Stimulated activated CD4-positive, alpha-beta T cell treated with anti-CD3 and anti-CD28 coated beads, TNF-alpha, amount 100 ng/mL, for 4 hours (primary cell): ENCODE measurements at regions not wholly inside any gene's neighbourhood (a gene's known extent, or its start where the extent isn't known, plus 50 kb on each side); places are given as distances from the start of the nearest gene placed in this dataset.

Experiments
- DNase-seq, 3 experiments: peaks; one replicate each; pipeline ENCODE4 v3.0.0-alpha.2; 2020; ENCODE audit warnings: low read depth in 3 of 3

DNA sequence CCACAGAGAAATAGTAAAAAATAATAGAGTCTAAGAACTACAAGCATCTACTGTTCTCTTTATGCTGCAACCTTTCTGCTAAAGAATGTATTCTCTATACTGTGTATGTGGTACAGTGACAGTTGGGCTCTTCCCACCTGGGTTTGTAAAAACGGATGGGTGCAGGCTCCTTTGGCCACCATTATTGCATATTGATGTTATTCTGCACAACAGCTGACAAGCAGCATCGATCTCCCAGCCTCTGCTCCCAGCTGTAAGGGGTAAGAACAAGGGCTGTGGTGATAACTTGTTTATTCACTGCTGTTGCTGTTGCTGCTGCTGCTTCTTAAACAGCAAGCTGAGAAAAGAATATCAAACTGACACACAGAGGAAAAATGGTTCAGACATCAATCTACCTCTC lies 56.1 kb downstream of the KCNRG start:
- no peak for DNase-seq

DNA sequence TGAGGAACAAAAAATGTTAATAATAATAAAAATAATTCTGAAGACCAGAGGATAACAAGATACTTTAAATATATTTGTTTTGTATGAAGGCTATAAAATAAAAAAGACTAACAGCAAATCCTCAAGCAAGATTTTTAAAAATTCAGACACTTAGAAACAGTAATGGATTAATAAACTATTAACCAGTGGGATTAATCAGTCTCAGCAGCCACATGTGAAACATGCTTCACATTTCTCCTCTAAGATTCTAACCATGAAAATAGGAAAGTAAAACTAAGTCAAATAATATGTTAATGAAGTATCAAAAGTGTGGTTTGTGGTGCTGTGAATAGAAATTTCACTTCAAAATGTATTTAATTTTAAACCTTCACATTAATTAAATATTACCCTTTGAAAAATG lies 57.4 kb downstream of the KCNRG start:
- DNase-seq: no peak

DNA sequence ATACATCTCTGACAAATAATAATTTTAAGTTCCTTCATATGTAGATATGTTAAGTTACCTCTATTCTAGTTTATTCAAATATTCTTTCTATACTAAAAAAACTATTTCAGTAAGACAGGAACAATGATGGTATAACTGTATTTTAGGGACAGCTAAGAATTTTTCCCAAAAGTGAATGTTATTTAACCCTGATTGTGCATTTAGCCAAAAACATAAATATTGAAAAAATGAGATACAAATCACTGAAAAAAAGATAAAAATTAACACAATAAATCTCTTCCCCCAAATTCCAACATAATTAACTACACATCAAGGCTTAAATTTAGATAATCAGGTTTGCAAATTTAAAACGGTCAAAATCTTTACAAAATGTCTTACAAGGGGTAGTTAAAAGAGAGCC lies 58.1 kb downstream of the KCNRG start:
- DNase-seq: no peak

DNA sequence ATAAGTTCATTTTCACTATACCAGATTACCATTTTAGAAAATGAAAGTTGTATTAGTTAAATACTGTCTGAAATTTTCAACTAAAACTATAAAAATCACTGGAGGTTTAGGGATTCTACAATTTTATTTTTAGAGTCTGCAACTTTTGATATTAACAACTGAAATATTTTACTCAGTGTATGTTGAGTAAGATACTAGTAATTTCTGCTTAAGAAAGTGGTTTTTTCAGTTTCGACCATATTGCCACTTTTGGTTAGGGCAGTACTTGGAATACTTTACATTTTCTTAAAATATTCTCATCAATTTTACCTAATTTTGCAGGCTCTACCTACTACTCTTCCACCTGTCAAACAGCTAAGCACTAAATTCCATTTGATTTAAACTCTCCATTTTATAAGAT lies 59.6 kb downstream of the KCNRG start:
- no peak for DNase-seq

DNA sequence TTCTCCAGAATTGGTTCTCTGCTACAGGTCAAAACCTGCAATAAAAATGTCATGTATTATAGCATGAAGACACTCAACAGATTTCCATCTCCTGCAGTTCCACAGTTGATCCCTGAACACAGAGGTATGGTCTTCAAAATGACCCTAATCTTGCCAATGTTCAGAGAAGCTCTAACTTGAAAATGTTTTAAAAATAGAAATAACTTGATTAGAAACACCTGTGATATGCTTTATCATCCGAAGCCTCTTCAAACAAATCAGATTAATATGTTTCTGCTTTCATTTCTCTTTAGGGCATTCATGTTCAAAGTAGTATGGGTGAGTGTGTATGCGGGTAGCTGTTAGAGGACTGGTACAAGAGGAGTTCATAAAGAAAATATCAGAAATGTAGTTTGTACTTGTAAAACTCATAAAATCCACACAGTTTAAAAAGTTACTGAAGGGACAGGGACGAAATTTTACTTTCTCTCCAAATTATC lies 60.4 kb downstream of the KCNRG start:
- DNase-seq: no peak

DNA sequence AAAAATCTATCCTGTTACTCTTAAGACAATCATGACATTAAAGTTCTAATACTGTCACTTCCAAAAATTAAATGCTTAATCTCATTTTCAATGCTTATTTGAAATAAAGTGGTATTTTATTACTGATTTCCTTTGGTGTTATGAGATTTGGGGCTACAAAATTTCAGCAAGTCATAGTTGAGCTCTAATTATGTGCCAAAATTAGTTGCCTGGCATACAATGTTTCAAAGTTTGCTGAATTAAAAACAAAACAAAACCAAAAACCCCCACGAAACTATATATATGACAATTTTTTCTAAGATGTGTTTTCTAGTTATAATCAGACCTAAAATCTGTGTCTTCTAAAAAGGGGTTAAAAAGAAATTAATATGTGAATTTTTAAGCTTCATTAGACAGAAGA lies 62.2 kb downstream of the KCNRG start:
- DNase-seq: no peak

DNA sequence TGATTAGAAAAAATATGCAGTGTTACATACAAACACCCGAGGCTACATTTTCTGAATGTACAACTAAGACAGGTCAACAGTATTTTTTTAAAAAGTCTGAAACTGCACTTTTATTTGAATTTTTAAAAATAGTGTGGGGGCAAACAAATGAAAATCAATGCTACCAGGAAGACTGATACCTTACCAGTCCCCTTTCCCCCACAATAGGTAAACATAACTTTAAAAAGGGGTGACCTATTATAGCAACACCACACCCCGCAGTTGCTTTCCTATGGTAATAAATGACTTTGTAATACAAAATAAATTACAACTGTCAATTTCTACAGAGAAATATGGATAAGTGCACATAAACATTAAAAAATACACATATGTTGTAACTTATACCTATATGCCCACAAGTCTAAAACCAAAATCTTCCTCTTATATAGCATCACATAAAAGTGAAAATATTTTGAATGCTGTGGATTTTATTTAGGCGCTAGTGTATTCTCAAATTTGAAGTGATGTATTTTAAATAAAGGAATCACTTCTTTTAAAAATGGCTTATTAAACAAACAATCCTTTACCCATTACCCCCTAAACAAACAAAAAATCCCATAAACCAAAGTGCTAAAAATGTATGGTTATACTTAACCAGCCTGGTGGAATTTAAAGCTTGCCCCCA lies 63.1 kb downstream of the KCNRG start:
- DNase-seq: no peak

DNA sequence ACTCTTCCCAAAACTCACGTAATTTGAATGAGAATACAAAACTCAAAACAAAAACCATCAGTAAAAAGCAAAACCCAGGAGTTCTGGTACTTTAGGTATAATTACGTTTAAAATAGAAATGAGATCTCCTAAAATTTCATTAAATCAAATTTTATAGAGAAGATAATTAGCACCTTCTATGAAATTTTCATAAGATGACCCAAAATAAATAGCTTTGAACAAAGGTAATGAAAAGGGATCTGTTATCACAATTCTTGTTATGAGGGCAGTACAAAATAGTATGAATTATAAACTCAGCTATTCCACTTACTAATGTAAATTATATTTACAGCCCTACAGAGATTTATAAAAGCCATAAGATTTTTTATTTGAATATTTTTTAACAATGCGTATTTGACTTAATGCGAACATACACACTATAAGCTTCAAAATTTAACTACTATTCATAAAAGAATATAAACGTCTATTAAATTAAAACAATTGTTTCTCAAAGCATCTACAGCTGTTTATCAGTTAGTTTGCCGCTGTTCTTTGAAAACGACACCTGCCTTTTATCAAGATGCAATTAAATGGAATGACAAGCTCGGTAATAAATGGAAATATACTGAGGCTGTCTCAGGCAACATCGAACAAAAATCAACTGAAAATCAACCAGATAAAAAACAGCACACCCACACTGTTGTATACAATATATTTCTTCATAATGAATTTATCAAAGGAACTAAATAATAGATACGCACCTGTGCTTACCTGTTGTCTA lies 63.8 kb downstream of the KCNRG start:
- no peak for DNase-seq

DNA sequence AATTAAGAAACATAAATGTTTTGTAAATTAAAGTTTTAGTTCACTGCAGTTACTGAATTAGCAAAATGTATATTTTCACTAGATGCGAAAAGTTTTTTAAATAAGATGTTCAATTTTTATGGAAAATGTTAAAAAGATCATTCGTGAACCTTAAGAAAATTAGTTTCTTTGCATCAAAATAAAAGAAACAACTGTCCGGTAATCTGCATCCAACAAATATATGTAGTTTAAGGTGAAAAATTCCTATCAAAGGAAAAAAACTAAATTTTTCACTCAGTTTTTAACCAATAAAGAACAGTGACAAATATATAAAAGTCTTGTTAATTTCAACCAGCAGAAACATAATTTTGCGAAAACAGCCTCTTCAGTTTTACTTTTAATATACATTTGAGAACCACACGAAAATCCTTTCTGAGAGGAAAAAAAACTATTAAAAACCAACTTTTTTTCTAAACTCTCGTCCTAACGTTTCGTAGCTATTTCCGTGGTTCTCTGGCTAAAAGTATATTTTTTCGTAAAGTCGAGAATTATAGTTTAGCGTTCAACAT lies 64.5 kb downstream of the KCNRG start:
- no peak for DNase-seq

DNA sequence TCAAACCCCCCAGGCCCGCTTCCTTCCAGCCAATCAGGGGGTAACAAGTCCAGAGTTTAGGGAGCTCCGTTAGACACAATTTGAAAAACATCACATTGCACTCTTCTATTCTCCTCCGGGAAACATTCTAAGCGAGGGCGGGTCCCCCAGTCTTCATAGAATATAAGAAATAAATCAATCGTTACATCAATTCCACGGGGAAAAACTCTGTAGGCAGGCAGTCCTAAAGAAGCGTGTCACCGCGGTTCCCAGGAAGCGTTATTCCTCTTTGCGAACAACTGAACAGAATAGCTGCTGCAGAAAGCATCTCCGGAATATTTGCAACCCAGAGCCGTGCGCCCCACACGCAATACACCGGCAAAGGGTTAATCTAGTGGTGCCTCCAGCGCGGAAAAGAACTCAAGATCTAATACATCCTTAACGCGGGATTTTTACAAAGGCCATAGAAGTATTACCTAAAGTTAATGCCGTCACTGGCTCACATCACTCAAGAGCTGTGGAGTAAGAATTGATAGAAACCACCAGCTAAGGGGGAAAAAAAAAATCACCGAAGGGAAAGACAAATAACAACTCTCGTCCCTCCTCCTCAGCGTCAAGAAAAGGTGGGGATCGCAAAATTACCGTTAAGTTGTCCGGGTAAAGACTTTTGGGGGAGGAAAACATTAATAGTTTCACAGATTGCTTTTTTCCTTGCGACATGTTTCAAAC lies 65.1 kb downstream of the KCNRG start:
- DNase-seq: no peak

DNA sequence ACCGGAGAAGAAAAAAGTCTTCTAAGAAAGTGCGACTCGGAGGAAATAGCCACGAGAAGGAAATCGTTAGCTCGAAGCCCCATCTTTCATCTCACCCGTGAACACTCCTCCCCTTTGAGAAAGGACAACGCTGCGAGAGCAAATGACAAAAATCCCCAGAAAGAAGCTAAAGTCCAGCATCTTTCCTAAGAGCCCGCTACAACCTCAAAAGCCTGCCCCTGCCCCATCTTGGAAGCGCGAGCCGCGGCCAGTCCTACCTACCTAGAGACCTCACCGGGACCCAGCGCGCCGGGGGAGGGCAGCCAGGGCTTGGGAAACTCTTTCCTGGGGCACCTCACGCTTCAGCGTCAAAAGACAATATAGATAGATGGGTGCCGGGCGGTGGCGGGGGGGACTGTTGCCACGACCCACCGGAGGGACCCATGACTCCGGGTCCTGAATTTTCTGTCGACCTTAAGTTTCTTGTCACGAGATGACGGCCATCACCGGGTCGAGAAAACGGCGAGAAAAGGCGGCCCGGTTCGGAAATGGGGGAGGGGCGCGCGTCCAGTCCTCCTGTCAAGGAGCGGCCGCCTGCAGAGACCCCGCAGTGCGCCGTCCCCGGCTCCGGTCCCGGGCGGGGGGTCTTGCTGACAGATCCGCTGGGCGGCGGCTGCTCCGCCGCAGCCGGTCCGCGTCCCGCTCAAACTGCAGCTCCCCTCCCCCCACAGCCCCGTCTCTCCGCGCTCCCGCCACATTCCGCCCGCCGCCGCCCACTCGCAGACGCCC lies 65.9 kb downstream of the KCNRG start:
- peak in 2 of 3 experiments; percentile 14 to 35 for DNase-seq

DNA sequence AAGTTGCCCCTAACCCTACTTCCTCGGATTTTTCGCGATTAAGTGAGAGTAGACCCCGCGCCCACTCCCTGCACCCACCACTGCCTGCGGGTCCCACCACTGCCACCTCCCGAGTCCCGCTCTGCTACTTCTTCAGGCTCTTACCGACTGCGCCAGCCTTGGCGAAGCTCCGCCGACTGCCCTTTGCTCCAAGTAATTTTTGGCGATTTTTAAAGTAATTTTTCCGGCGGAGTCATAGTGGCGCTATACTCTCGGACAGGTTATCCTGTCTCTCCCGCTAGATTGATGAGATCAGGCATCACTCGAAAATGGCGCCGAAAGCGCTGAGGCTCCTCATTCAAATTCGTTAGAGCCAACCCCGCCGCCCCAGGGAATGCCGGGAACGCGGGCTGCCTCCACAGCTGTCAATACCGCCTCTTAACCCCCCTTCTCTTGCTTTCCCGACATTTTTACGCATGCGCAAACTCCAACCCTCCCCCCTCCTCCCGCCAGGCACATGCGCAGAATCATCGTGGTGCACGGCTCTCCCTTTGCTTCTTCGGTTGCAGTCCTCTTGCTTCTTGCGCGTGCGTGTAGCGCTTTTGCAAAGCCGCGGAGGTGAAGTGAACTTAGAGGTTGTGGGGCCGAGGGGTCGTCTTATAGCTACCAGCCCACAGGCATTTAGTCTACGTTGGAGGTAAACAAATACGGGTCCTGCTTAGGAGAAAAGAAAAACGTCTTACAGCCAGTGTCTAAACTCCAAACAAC lies 66.6 kb downstream of the KCNRG start:
- DNase-seq: peak; percentile 94 to 98 (median 96)

DNA sequence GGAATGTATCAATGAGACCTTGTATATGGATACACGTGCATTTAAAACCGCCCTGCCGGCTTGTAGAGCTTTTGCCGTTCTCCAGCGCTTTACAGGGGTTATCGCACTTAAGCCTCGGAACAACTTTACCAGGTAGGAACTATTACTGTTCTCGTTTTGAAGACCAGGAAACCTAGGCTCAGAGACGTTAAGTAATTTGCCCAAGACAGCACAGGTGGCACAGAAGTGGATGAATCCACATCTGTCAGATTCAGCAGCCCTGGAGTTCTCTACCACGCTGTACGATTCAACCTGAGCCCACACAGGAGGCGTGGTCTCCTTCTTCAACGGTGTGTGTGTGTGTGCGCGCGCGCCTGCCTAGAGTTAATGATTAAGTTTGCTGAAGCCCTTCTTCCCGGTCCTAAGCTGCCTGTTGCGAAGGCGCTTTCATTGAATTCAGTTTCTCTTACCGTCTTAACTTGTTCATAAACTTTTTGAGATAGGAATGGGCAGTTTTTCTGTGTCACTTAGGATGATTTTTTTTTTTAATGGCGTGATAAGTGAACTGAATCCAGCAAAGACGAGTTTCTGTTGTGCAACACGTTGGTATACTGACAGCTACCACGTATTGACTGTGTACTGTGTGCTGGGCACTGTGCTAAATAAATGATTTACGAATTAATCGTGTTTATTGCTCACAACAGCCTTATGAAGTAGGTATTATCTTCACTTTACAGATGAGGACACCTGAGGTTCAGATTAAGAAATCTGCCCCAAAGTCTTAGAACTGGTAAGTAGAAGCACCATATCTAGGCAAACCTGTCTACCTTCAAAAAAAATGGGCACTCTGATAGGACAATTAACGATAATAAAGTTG lies 67.4 kb downstream of the KCNRG start:
- DNase-seq: peak; percentile 55 to 72 (median 66)

DNA sequence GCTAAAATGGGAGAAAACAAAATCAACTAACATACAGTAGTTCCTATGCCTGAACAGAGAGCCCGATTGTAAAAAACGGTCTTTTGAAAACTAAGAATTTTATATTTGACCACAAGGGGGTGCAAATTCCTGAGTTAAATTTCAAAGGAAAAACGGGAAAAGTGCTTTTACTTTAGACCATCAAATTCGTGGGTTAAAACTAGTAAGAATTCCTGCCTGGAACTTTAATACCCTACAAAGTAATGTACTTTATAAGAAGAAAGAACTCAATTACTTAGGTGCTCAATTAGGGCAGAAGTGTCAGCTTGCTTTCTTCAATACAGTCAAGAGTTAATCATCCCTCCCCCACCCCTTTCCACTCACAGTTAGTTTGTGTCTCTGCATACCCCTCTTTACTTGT lies 69.8 kb downstream of the KCNRG start:
- no peak for DNase-seq

DNA sequence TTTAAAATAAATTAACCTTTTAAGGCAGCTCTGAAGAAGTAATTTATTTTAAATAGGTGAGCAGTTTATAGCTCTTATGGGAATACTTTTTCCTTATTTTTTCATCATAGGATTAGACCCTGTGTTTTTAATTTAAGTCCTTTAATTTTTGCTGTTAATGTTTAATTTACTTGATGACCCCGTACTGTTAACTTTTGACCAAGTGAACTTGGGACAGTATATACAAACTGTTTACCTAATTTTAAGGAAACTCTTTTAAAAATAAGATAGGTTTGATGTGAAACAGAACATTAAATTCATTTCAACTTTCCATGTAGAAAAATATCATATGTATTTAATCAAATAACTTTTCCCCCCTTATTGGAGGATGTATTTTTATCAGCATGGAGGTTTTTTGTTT lies 74.4 kb downstream of the KCNRG start:
- no peak for DNase-seq

DNA sequence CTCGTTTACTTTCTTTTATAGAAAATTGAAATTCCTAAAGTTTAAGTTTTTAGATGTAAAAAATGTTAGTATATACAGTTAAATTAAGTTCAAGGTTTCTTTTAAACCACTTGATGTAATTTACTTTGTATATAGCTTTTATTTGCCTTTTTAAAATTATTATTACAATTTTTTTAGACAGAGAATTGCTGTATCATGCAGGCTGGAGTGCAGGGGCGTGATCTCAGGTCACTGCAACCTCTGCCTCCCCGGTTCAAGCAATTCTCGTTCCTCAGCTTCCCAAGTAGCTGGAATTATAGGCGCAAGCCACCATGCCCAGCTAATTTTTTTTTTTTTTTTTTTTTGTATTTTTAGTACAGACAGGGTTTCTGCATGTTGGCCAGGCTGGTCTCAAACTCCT lies 75.0 kb downstream of the KCNRG start:
- DNase-seq: no peak

DNA sequence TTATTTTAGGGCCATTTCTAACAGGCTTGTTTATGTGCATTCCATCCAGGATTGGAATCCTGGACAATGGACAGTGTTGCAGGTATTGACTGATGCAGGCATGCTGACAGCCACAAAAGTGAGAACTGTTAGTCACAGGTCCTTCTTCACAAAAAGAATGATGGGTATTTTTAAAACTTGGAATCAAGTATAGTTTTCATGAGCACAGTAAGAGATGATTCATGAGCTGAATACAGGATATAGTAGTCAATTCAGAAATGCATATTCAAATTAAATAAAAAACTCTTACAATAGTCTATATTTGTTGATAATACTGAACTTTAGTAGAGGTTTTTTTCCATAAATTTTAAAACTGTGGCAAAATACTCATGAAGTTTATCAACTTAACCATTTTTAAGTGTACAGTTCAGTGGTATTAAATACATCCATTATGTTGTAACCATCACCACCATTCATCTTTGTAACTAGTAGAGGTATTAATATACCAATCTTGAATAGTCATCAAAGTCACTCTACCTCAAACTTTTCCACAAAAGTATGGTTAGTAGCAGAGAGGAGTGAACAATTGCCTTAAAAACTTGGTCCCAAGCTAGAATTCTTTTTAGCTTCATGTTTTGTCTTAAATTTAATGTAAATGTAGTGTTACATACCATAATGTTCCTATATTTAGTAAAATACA lies 79.5 kb downstream of the KCNRG start:
- DNase-seq: no peak

DNA sequence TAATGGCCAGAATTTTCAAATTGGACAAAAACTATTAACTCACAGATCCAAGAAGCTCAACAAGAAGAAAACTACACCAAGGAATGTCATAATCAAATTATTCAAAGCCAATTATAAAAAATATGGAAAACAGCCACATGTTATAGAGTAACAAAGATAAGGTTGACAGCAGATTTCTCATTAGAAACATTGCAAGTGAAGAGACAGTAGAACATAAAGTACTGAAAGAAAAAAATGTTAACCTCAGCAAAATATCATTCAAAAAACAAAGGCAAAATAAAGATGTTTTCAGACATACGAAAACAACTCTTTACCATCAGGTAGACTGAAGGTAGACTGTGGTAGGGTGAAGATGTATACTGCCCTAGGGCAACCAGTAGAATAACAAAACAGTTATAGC lies 83.4 kb downstream of the KCNRG start:
- DNase-seq: no peak

DNA sequence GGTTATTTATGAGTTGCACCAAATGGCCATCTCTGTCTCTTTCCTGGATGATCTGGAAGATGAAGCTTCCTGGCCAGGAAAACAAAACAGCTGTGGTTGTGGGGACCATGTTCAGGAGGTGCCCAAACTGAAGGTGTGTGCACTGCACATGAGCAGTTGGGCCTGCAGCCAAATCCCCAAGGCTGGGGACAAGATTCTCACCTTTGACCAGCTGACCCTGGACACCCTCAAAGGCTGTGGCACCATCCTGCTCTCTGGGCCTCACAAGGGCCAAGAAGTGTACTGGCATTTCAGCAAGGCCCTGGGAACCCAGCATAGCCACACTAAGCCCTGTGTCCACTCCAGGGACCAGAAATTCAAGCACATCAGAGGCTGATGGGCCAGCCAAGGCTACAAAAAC lies 84.2 kb downstream of the KCNRG start:
- DNase-seq: no peak

DNA sequence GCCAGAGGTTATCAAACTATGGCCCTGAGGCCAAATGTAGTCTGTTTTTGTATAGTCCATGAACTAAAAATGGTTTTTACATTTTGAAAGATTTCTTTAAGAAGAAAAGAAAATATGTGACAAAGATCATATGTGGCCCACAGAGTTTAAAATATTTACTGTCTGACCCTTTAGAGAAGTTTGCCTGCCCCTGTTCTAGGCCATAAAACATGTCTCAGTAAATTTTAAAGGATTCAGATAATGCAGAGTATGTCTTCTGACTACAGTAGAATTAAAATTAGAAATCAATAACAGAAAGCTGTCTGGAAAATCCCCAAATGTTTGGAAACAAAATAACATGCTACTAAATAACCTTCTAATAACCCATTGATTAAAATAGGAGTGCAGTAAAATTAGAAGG lies 86.3 kb downstream of the KCNRG start:
- DNase-seq: no peak
